SU-DHL-6 (cell line): ENCODE measurements at regions not wholly inside any gene's neighbourhood (a gene's known extent, or its start where the extent isn't known, plus 50 kb on each side); places are given as distances from the start of the nearest gene placed in this dataset.

ENCODE experiments used
- CTCF ChIP-seq: fragments of 200-600 bp; sonication (generic); IDR thresholded peaks from one replicate; pipeline ENCODE4 v1.5.1; 2017; ENCODE audit warnings: antibody characterized with exemption, mild to moderate bottlenecking, low read length, moderate library complexity; ENCODE audit not compliant: insufficient read depth, poor library complexity, severe bottlenecking
- EZH2phosphoT487 ChIP-seq: fragments of 200-600 bp; sonication (generic), shearing (Covaris generic); conservative IDR thresholded peaks from 2 replicates; pipeline ENCODE4 v1.6.1; 2018; ENCODE audit warnings: mild to moderate bottlenecking, antibody characterized with exemption, low read length, moderate library complexity, mixed read lengths

GRCh38 chr7:67450171-67450570 lies 453.5 kb downstream of the TYW1 start:
- TF ChIP-seq CTCF = no peak
- no peak for TF ChIP-seq EZH2phosphoT487
